Erythroblast (primary cell): ENCODE measurements at regions not wholly inside any gene's neighbourhood (a gene's known extent, or its start where the extent isn't known, plus 50 kb on each side); places are given as distances from the start of the nearest gene placed in this dataset.

Experiments used
- DNase-seq, 2 experiments: peaks; one replicate each; lab custom pipeline; 2025; lab: John Stamatoyannopoulos, UW
- GATA1 ChIP-seq: IDR thresholded peaks from 2 replicates; pipeline ENCODE4 v1.6.1; 2011; ENCODE audit warnings: low read depth, mild to moderate bottlenecking, control low read depth, low read length, moderate library complexity
- POLR2A ChIP-seq: IDR thresholded peaks from 2 replicates; pipeline ENCODE4 v1.6.1; 2011; ENCODE audit warnings: mild to moderate bottlenecking, low read length

- no peak for DNase-seq
- TF ChIP-seq GATA1 (no peak), POLR2A (no peak)
Observed at GRCh38 chr2:240271716-240272341, 131.4 kb upstream of the OTOS start.

GRCh38 chr2:240275386-240275785, 134.9 kb upstream of the OTOS start:
- no peak for TF ChIP-seq POLR2A

GRCh38 chr2:240277073-240277806, 136.8 kb upstream of the OTOS start:
- TF ChIP-seq POLR2A (no peak), GATA1 (no peak)
- DNase-seq = no peak

More at GRCh38 chr2:240275386-240275785, 134.9 kb upstream of the OTOS start:
- no peak for DNase-seq

- DNase-seq = no peak
- no peak for TF ChIP-seq GATA1
- TF ChIP-seq POLR2A = no peak
Observed at GRCh38 chr2:240277807-240278522, 137.5 kb upstream of the OTOS start.

DNA sequence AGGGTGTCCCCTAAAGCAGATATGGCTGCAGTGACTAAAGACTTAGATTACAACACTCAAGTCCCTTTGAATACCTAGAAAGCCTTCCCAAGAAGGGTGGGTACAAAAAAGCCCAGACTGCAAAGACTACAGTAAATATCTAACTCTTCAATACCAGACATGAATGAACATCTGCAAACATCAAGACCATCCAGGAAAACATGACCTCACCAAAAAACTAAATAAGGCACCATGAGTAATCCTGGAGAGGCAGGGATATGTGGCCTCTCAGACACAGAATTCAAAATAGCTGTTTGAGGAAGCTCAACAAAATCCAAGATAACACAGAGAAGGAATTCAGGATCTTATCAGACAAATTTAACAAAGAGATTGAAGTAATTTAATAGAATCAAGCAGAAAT, 138.2 kb upstream of the OTOS start:
- no peak for DNase-seq

DNA sequence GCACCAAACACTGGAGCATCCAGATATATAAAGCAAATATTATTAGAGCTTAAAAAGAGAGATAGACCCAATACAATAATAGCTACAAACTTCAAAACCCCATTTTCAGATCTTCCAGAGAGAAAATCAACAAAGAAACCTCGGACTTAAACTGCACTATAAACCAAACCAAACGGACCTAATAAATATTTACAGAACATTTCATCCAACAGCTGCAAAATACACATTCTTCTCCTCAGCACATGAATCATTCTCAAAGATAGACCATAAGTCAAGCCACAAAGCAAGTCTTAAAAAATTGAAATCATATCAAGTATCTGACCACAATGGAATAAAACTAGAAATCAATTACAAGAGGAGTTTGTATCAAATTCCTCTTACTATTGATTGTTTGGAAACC, 140.2 kb upstream of the OTOS start:
- TF ChIP-seq POLR2A (no peak), GATA1 (no peak)
- DNase-seq = no peak

More for the DNA sequence above, 138.2 kb upstream of the OTOS start:
- no peak for TF ChIP-seq POLR2A

DNA sequence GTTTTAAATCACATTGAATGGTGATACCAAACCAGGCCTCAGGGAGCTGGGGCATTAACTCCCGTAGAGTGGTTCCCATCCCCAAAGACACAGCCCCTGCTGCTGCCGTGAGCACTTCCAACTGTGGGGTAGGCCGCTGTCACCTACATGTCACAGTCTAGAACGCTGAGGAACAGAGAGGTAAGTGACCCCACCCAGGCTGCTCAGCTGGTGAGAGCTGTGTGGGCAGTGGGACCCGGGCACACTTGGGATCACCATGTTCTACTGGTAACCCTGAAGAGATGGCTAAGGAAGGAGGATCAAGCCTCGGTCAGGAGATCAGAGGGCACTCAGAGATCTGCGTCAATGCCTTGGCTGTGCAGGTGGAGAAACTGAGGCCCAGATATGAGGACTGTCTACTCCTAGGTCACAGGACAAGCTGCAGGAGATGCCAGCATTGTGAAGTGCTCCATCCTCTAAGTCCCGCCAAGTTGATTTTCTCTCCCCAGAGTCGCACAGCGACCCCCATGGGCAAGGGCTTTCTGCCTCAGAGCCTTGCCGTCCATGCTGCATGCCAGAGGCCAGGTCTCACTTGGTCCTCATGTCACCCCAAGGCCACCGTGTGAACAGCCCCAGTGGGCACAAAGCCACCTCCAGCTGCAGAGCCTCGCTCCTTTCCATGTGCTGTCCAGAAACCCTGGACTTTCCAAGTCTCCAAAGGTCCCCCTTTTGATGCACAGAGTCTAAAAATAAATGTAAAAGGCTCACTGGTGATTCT, 144.2 kb upstream of the OTOS start:
- TF ChIP-seq GATA1 (no peak), POLR2A (no peak)
- DNase-seq = no peak

DNA sequence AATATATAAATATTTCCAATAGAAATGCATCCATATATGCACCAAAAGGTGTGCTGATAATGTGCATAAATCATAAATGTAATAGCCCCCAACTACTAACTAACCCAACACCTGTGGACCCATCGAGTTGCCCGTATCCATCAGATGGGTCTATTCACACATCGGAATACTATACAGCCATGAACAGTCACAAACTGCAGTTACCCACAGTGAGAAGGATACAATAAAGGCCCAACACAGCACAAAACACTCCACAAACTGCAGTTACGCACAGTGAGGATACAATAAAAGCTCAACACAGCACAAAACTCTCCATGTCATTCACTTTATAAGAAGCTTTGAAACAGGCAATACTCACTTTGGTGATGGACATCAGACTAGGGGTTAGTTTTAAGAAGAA, 145.3 kb upstream of the OTOS start:
- DNase-seq = no peak
- TF ChIP-seq POLR2A = no peak
- TF ChIP-seq GATA1 = no peak

GRCh38 chr2:240286596-240286995, 146.1 kb upstream of the OTOS start:
- no peak for TF ChIP-seq GATA1
- no peak for TF ChIP-seq POLR2A
- no peak for DNase-seq

GRCh38 chr2:240287011-240287410, 146.6 kb upstream of the OTOS start:
- DNase-seq = no peak
- TF ChIP-seq GATA1 (no peak), POLR2A (no peak)

DNA sequence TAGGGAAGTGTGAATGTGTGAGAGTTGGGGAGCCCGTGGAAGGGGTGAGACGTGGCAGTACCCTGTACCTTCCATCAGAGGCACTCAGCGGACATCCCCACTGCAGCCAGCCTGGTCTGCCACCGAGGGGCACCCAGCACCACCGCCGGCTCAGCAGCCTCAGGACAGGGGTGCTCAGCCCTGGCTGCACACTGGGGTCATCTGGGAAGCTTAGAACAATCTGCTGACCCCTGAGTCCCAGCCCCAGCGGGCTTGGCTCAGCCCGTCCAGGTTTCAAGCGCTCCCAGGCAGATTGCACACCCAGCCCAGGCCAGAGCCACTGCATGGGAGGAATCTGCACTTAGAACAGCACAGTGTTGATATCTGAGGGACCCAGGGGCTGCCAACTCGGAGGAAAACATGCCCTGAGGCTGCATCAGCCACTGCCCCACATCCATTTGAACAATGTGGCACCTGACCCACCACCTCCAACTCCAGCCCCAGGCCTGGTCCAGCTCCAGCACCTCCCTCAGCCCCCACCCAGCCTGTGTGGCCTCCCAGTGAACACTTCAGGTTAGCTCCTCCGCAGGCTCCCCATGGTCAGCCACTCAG, 147.1 kb upstream of the OTOS start:
- no peak for DNase-seq
- TF ChIP-seq GATA1 (no peak), POLR2A (no peak)

- no peak for DNase-seq
- TF ChIP-seq GATA1 = no peak
- TF ChIP-seq POLR2A = no peak
Observed at GRCh38 chr2:240288087-240288521, 147.4 kb upstream of the GPC1 start.

DNA sequence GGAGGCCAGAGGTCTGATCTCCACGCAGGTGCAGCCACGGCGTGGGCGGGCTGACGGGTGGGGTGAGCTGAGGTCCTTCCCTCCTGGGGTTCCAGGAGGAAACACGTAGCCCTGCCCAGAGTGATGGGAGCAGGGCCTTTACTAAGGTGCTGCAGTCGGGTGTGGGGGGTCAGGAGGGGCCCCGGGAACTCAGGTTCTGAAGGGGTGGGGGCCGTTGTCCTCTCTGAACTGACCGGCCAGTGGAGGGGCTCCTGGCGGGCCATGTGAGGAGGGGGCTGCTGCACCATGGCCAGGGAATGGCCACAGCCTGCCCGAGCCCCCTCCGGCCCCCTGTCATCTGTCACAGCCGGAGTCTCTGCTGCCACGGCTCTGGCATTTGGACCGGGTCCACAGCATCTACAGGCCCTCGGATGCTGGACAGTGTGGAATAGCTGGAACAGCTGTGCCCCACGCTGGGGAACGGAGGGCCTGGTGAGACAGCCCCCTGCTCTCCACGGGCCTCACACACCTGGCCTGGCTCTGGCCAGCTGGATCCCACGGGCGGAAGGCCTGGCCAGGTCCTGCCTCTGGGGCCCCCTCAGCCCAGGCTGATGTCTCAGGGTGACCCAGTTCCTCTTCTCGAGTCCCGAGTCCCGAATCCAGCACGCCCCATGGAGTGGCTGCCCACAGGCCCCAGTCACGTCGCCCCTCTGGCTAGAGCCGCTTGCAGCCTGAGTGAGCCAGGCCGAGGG, 145.6 kb upstream of the GPC1 start:
- TF ChIP-seq GATA1 (no peak), POLR2A (no peak)
- no peak for DNase-seq
